Breast epithelium (tissue), 3 donors: ENCODE measurements at regions not wholly inside any gene's neighbourhood (a gene's known extent, or its start where the extent isn't known, plus 50 kb on each side); places are given as distances from the start of the nearest gene placed in this dataset.

ENCODE experiments used
- CTCF ChIP-seq, 3 donors: fragments of 450-650 bp; IDR thresholded peaks; one replicate each; pipeline ENCODE4 v1.5.1; 2016 to 2017; ENCODE audit warnings: antibody characterized with exemption in 3 of 3, mild to moderate bottlenecking in 3 of 3, moderate library complexity in 3 of 3
- POLR2A ChIP-seq: fragments of 450-650 bp; IDR thresholded peaks from one replicate; pipeline ENCODE4 v1.6.1; 2016; ENCODE audit warnings: antibody characterized with exemption, mild to moderate bottlenecking, moderate library complexity

- no peak for TF ChIP-seq POLR2A
- TF ChIP-seq CTCF (IDR thresholded peaks at IDR 0.05), result no peak
These were observed 139.9 kb downstream of the CPXCR1 start for GRCh38 chrX:88886908-88887307.
